Esophagus (tissue), 2 donors: ENCODE measurements at regions not wholly inside any gene's neighbourhood (a gene's known extent, or its start where the extent isn't known, plus 50 kb on each side); places are given as distances from the start of the nearest gene placed in this dataset.
"Not testable (repeated sequence)": the region's sequence is repeated elsewhere in the genome, so short reads cannot be mapped to it uniquely, and the experiment has no call there.

Source experiments
- H3K27ac ChIP-seq, 2 donors: one replicate each; pipeline ENCODE4 v1.5.1; 2013; ENCODE audit warnings: low read depth in 2 of 2, mild to moderate bottlenecking in 2 of 2, inconsistent platforms in 1 of 2, low read length in 1 of 2, moderate library complexity in 1 of 2
- H3K27me3 ChIP-seq, 2 donors: one replicate each; pipeline ENCODE4 v1.6.1; 2013; ENCODE audit warnings: low read length in 2 of 2, control low read depth in 1 of 2, mild to moderate bottlenecking in 1 of 2; ENCODE audit not compliant: insufficient read depth in 2 of 2, control insufficient read depth in 1 of 2
- H3K36me3 ChIP-seq, 2 donors: one replicate each; pipeline ENCODE4 v1.6.1; 2013; ENCODE audit warnings: low read length in 1 of 2; ENCODE audit not compliant: control insufficient read depth in 2 of 2, insufficient read depth in 2 of 2
- H3K4me1 ChIP-seq, 2 donors: one replicate each; pipeline ENCODE4 v1.6.1; 2013; ENCODE audit warnings: low read length in 1 of 2; ENCODE audit not compliant: control insufficient read depth in 2 of 2, insufficient read depth in 2 of 2
- H3K4me3 ChIP-seq, 2 donors: one replicate each; pipeline ENCODE4 v1.5.1; 2013; ENCODE audit warnings: low read length in 2 of 2, mild to moderate bottlenecking in 2 of 2, low read depth in 1 of 2, moderate library complexity in 1 of 2
- H3K9me3 ChIP-seq, 2 donors: one replicate each; pipeline ENCODE4 v1.6.1; 2013; ENCODE audit warnings: mild to moderate bottlenecking in 2 of 2, low read depth in 1 of 2, low read length in 1 of 2, moderate library complexity in 1 of 2; ENCODE audit not compliant: control insufficient read depth in 2 of 2, insufficient read depth in 1 of 2
- WGBS, 2 donors: extraction: QIAGEN DNeasy Blood & Tissue Kit; methylation state at CpG; one replicate each; pipeline ENCODE4 v1.1.7; 2013; 5-methylcytosine and 5-hydroxymethylcytosine counted together
- donor health status: healthy with polysubstance abuse.
- donor health status: Bipolar disorder and iron deficiency.

DNA sequence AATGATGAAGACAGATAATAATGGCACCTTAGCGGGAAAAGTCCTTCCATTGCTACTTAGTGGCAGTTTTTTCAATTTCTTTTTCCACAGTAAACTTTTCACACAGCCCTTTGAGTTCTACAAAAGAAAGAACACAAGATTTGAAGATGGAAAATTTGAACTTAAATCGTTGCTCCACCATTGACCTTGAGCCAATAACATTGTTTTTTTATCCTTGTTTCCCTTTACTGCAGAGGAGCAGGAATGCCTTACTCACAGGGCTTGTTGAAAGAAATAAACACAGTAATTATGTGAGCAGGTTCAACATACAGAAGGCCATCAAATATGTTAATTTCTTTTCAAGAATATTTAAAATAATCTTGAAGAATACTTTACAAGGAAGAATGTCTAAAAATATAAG, 181.5 kb upstream of the KRR1 start:
- 62 to 63% methylated on average over 2 of the region's 2 CpGs for WGBS, 2 donors
- Histone ChIP-seq H3K4me1 (no peaks in the 10 kb centered on the region), H3K27ac (no peak overlapping the region), H3K4me3 (no peak overlapping the region), H3K27me3 (no peaks in the 10 kb centered on the region), H3K36me3 (no peaks in the 10 kb centered on the region), H3K9me3 (no peaks in the 10 kb centered on the region)

DNA sequence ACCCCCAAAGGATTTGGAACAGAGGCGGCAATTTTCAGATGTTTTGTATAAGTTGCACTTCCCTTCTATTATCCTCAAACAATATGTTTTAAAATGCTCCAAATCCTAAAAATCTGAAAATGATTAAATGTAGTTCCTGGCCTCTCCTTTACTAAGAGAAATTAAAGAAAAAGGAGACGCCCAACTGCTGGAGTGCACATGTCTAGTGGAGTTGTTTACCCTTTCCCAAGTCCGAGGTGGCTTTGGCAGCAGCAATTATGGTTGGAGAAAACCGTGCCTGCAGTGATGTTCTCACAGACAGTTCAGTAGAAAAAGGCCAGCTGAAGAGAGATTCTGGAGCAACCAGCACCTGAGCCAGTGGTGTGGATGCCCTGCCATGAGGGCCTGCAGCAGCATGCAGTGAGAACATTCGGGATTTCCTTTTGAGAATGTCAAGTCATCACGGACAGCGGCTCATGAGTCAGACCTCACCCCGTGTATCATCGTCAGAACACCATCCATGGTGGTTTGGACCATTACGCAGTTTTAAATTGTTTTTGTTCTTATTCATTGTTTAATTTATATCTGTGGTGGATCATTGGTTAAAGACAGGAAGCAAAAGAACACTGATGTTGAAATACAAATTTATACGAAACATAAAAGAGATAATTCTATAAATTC, 179.0 kb upstream of the KRR1 start:
- Histone ChIP-seq H3K4me3 (no peak overlapping the region), H3K27me3 (no peaks in the 10 kb centered on the region), H3K4me1 (no peaks in the 10 kb centered on the region), H3K36me3 (no peaks in the 10 kb centered on the region), H3K9me3 (no peaks in the 10 kb centered on the region), H3K27ac (peak overlapping the region; percentile 38 to 67)
- WGBS, 2 donors, result 47 to 56% methylated on average over 11 of the region's 11 CpGs

DNA sequence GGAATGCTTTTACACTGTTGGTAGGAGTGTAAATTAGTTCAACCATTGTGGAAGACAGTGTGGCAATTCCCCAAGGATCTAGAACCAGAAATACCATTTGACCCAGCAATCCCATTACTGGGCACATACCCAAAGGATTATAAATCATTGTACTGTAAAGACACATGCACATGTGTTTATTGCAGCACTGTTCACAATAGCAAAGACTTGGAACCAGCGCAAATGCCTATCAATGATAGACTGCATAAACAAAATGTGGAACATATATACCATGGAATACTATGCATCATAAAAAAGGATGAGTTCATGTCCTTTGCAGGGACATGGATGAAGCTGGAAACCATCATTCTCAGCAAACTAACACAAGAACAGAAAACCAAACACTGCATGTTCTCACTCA, 174.8 kb upstream of the KRR1 start:
- H3K36me3 ChIP-seq, H3K9me3 ChIP-seq, H3K4me3 ChIP-seq, H3K27me3 ChIP-seq, H3K4me1 ChIP-seq, H3K27ac ChIP-seq: not testable (repeated sequence)
- 53 to 77% methylated on average over 1 of the region's 1 CpG for WGBS, 2 donors

DNA sequence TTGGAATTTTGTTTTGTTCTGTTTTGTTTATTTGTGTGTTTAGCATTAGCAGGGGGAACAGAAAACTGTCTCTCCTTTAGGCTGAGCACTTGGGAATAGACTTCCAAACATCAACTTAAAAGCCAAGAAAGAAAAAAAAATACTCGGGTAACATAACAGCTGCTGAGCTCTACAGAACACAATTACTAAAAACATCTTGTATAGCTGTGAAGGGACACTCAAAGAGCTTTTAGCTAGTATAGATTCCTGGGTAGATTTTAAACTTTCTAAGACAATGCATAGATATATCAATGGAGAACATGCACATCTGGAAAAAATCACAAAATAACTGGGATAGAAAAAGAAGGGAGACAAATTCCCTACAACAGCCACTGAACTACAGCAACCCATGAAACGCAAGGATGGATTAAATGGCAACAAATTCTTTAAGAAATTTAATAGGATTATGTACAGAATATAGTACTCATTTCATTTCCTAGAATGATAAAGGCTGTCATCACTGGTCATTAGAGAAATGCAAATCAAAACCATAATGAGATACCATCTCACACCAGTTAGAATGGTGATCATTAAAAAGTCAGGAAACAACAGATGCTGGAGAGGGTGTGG, 174.3 kb upstream of the KRR1 start:
- Histone ChIP-seq H3K9me3 (no peaks in the 10 kb centered on the region), H3K27ac (no peak overlapping the region), H3K4me3 (no peak overlapping the region), H3K36me3 (no peaks in the 10 kb centered on the region), H3K27me3 (no peaks in the 10 kb centered on the region), H3K4me1 (no peaks in the 10 kb centered on the region)
- 63 to 69% methylated on average over 2 of the region's 2 CpGs for WGBS, 2 donors

DNA sequence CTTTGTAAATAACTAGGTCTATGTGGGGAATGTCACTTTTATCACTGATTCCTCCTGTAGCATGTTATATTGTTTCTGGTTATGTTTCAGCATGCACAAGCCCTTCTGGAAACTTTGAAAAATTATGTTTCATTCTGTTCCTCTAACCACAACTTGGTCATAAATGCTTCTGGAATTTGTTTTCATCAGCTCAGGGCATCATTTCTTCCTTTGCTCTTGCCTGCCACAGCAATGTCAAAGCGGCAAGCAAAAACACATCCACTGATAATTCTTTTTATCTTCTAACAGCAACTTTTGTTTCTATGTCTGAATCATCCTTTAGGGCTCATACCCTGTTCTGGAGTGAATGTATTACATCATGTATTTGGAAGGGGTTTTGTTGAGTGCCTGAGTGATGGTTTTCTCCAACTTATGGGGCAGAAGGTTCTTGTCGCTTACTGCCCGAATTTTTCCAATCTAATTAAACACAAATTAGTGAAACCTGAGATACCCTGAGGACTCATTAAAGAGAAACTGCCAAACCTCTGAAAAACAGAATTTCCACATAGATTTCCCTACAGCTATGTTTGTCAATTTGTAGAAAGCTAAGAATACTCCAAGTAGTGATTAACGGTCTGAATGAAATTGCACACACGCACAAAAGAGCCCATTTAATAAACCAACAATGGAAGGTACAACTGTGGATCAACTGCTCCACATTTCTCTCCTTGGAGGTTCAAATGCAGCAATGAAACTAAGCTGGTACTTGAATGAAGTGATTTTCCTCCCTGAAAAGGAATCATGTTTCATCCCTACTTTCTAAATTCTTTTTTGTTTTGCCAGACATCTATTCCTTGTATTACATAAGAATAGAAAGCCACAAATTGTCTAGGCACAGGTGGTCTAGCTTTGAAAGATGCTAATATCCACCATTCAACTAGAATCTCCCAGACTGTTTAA, 173.5 kb upstream of the KRR1 start:
- peak overlapping the region in 1 of 2 donors; percentile 41 for H3K27ac ChIP-seq
- H3K4me1 ChIP-seq, result no peaks in the 10 kb centered on the region
- WGBS, 2 donors, result 45 to 57% methylated on average over 5 of the region's 5 CpGs
- no peak overlapping the region for H3K4me3 ChIP-seq
- H3K27me3 ChIP-seq, result no peaks in the 10 kb centered on the region
- H3K9me3 ChIP-seq, result no peaks in the 10 kb centered on the region
- no peaks in the 10 kb centered on the region for H3K36me3 ChIP-seq

DNA sequence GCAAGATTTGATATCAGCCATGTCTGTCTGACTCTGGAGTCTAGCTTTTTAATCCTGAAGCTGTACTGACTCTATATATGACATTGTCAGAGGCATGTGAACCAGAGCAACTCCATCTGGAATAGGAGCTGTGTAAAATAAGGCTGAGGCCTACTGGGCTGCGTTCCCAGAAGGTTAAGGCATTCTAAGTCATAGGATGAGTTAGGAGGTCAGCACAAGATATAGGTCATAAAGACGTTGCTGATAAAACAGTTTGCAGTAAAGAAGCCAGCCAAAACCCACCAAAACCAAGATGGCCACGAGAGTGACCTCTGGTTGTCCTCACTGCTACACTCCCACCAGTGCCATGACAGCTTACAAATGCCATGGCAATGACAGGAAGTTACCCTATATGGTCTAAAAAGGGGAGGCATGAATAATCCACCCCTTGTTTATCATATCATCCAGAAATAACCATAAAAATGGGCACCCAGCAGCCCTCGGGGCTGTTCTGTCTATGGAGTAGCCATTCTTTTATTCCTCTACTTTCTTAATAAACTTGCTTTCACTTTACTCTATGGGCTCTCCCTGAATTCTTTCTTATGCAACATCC, 172.7 kb upstream of the KRR1 start:
- H3K27me3 ChIP-seq, H3K4me3 ChIP-seq, H3K4me1 ChIP-seq, H3K9me3 ChIP-seq, H3K36me3 ChIP-seq: not testable (repeated sequence)
- WGBS, 2 donors, result 66% methylated on average over 4 of the region's 4 CpGs
- H3K27ac ChIP-seq, result peak overlapping the region in 1 of 2 donors; percentile 41

DNA sequence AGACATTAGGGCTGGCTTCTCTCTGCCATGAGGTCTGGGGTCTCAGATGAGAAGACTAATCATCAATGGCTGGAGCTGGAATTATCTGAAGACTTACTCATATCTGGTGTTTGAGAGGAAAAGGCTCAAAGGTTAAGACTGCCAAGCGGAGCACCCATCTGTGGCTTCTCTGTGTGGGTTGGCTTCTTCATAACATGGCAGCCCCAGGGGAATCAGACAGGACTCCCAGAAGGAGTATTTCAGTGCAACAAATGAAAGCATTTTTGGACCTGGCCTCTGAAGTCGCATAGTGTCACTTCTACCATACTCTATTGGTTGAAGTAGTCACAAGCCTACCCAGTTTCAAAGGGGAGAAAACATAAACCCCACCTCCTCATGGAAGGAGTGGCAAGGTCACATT, 171.8 kb upstream of the KRR1 start:
- H3K27me3 ChIP-seq, result no peaks in the 10 kb centered on the region
- no peak overlapping the region for H3K4me3 ChIP-seq
- H3K27ac ChIP-seq, result no peak overlapping the region
- no peaks in the 10 kb centered on the region for H3K4me1 ChIP-seq
- 93 to 100% methylated on average over 2 of the region's 2 CpGs for WGBS, 2 donors
- no peaks in the 10 kb centered on the region for H3K36me3 ChIP-seq
- H3K9me3 ChIP-seq, result no peaks in the 10 kb centered on the region

DNA sequence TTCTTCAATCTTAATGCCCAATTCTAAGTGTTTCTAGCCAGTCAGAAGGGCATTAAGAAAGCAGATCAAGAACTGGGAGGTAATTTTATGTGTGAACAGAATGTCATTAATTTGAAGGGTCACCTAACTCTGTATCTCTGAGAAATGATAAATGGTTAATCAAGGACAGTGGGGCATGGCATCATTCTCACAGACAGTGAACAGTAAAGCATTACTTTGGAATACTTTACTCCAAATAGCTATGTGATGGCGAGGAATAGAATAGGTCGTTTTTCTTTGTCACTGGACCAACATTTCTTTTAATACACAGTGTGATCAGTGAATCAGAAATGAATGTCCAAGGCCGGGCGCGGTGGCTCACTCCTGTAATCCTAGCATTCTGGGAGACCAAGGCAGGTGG, 166.1 kb upstream of the KRR1 start:
- Histone ChIP-seq H3K4me3 (no peak overlapping the region), H3K4me1 (no peaks in the 10 kb centered on the region), H3K9me3 (no peaks in the 10 kb centered on the region), H3K36me3 (no peaks in the 10 kb centered on the region), H3K27ac (no peak overlapping the region), H3K27me3 (no peaks in the 10 kb centered on the region)
- WGBS, 2 donors, result 81 to 97% methylated on average over 5 of the region's 5 CpGs

DNA sequence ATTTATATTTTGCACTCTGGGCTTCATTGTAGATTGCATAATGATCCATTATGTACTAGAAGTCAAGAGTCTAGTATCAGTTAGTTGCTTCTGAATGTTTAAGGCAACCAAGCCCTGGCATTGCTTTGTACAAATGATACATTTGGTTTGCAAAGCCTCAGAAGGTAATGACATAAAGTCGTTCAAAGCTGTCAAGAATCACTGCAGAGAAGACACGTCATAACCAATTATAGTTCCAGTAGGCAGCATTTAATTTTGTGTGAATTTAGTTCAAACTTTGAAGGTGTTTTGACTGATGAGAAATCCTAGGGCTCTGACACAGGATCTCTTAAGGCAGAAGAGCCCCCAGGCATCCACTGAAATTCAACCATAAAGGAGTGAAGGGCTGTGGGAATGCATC, 163.0 kb upstream of the KRR1 start:
- WGBS, 2 donors, result 86% methylated on average over 2 of the region's 2 CpGs
- H3K4me3 ChIP-seq, result no peak overlapping the region
- no peaks in the 10 kb centered on the region for H3K9me3 ChIP-seq
- no peaks in the 10 kb centered on the region for H3K36me3 ChIP-seq
- no peaks in the 10 kb centered on the region for H3K4me1 ChIP-seq
- H3K27ac ChIP-seq, result no peak overlapping the region
- H3K27me3 ChIP-seq, result no peaks in the 10 kb centered on the region
